BE2C (cell line): ENCODE measurements at regions not wholly inside any gene's neighbourhood (a gene's known extent, or its start where the extent isn't known, plus 50 kb on each side); places are given as distances from the start of the nearest gene placed in this dataset.

Experiments used
- DNase-seq: peaks from one replicate; pipeline ENCODE4 v3.0.0-alpha.2; 2020
- H3K27me3 ChIP-seq: fragments of 250-450 bp; sonication (Bioruptor Pico); 2 replicates; pipeline ENCODE4 v1.5.1; 2020; ENCODE audit warnings: mild to moderate bottlenecking
- H3K36me3 ChIP-seq: fragments of 250-450 bp; sonication (Bioruptor Pico); 2 replicates; pipeline ENCODE4 v1.5.1; 2020; ENCODE audit warnings: mild to moderate bottlenecking
- H3K4me1 ChIP-seq: fragments of 250-450 bp; sonication (Bioruptor Pico); 2 replicates; pipeline ENCODE4 v1.5.1; 2020
- H3K4me3 ChIP-seq: 2 replicates; pipeline ENCODE4 v1.5.1; 2011; ENCODE audit warnings: low read depth, low read length
- H3K9me3 ChIP-seq: fragments of 250-450 bp; sonication (Bioruptor Pico); 2 replicates; pipeline ENCODE4 v1.5.1; 2020
- CTCF ChIP-seq: IDR thresholded peaks from 2 replicates; pipeline ENCODE4 v1.5.1; 2012; ENCODE audit warnings: mild to moderate bottlenecking, low read depth, low read length

GRCh38 chr10:124291001-124291701 is 127.6 kb downstream of the OAT start:
- TF ChIP-seq CTCF: no peak
- Histone ChIP-seq H3K27me3 (no peaks in the 10 kb centered on the region), H3K36me3 (no peaks in the 10 kb centered on the region), H3K4me3 (no peak overlapping the region), H3K4me1 (no peaks in the 10 kb centered on the region), H3K9me3 (no peaks in the 10 kb centered on the region)
- no peak for DNase-seq

GRCh38 chr10:124289851-124290795 is 128.6 kb downstream of the OAT start:
- Histone ChIP-seq H3K36me3 (no peaks in the 10 kb centered on the region), H3K4me1 (no peaks in the 10 kb centered on the region), H3K27me3 (no peaks in the 10 kb centered on the region), H3K4me3 (no peak overlapping the region), H3K9me3 (no peaks in the 10 kb centered on the region)
- TF ChIP-seq CTCF: no peak
- no peak for DNase-seq

GRCh38 chr10:124288928-124289850 is 129.5 kb downstream of the OAT start:
- TF ChIP-seq CTCF: no peak
- DNase-seq: no peak
- Histone ChIP-seq H3K4me1 (peaks cover 3% of the 10 kb centered on the region), H3K36me3 (no peaks in the 10 kb centered on the region), H3K9me3 (no peaks in the 10 kb centered on the region), H3K4me3 (no peak overlapping the region), H3K27me3 (no peaks in the 10 kb centered on the region)

- Histone ChIP-seq H3K4me3 (no peak overlapping the region), H3K9me3 (no peaks in the 10 kb centered on the region), H3K4me1 (peaks cover 10% of the 10 kb centered on the region), H3K27me3 (no peaks in the 10 kb centered on the region), H3K36me3 (no peaks in the 10 kb centered on the region)
- TF ChIP-seq CTCF: no peak
- DNase-seq: no peak
Measured at GRCh38 chr10:124288486-124288885, 130.2 kb downstream of the OAT start.

GRCh38 chr10:124287791-124288190 is 130.9 kb downstream of the OAT start:
- Histone ChIP-seq H3K4me3 (no peak overlapping the region), H3K9me3 (no peaks in the 10 kb centered on the region), H3K36me3 (no peaks in the 10 kb centered on the region), H3K27me3 (no peaks in the 10 kb centered on the region), H3K4me1 (peaks cover 12% of the 10 kb centered on the region)
- no peak for DNase-seq
- TF ChIP-seq CTCF: no peak
